ENCODE measurements at regions not wholly inside any gene's neighbourhood (a gene's known extent, or its start where the extent isn't known, plus 50 kb on each side); places are given as distances from the start of the nearest gene placed in this dataset.

- Mint-ChIP-seq H3K27me3 (no peaks in the 10 kb centered on the region), H3K9me3 (peaks cover 9 to 10% of the 10 kb centered on the region in 2 donors), H3K4me3 (no peak overlapping the region), H3K4me1 (ENCODE audit: low read depth in 2 of 2) (no peaks in the 10 kb centered on the region), H3K27ac (no peak overlapping the region), H3K36me3 (ENCODE audit: insufficient read depth) (no peaks in the 10 kb centered on the region)
- no peak for ATAC-seq (replicated peaks)
- no peak for DNase-seq
Measured at GRCh38 chr9:16119261-16120230, 566.7 kb downstream of the CCDC171 start.

- ATAC-seq (replicated peaks) (no peak), DNase-seq (no peak)
- no peak overlapping the region for H3K4me3 Mint-ChIP-seq
- no peaks in the 10 kb centered on the region for H3K4me1 Mint-ChIP-seq (ENCODE audit: low read depth in 2 of 2)
- no peaks in the 10 kb centered on the region for H3K27me3 Mint-ChIP-seq
- H3K9me3 Mint-ChIP-seq, result peaks cover 10 to 13% of the 10 kb centered on the region in 2 donors
- no peak overlapping the region for H3K27ac Mint-ChIP-seq
- no peaks in the 10 kb centered on the region for H3K36me3 Mint-ChIP-seq (ENCODE audit: insufficient read depth)
Measured at GRCh38 chr9:16120231-16120641, 567.4 kb downstream of the CCDC171 start.

GRCh38 chr9:16120727-16121126 is 567.9 kb downstream of the CCDC171 start:
- H3K27ac Mint-ChIP-seq, result no peak overlapping the region
- H3K36me3 Mint-ChIP-seq (ENCODE audit: insufficient read depth), result no peaks in the 10 kb centered on the region
- H3K4me1 Mint-ChIP-seq (ENCODE audit: low read depth in 2 of 2), result no peaks in the 10 kb centered on the region
- ATAC-seq (replicated peaks) (no peak), DNase-seq (no peak)
- H3K27me3 Mint-ChIP-seq, result no peaks in the 10 kb centered on the region
- H3K9me3 Mint-ChIP-seq, result peaks cover 11 to 17% of the 10 kb centered on the region in 2 donors
- H3K4me3 Mint-ChIP-seq, result no peak overlapping the region

- H3K27ac Mint-ChIP-seq, result no peak overlapping the region
- H3K4me3 Mint-ChIP-seq, result no peak overlapping the region
- ATAC-seq (replicated peaks) (no peak), DNase-seq (no peak)
- no peaks in the 10 kb centered on the region for H3K4me1 Mint-ChIP-seq (ENCODE audit: low read depth in 2 of 2)
- no peaks in the 10 kb centered on the region for H3K27me3 Mint-ChIP-seq
- H3K36me3 Mint-ChIP-seq (ENCODE audit: insufficient read depth), result no peaks in the 10 kb centered on the region
- peaks cover 11 to 17% of the 10 kb centered on the region in 2 donors for H3K9me3 Mint-ChIP-seq
Measured at GRCh38 chr9:16121168-16121567, 568.3 kb downstream of the CCDC171 start.

- peaks cover 11 to 17% of the 10 kb centered on the region in 2 donors for H3K9me3 Mint-ChIP-seq
- no peak overlapping the region for H3K27ac Mint-ChIP-seq
- DNase-seq, result no peak
- H3K4me1 Mint-ChIP-seq (ENCODE audit: low read depth in 2 of 2), result no peaks in the 10 kb centered on the region
- no peak for ATAC-seq (replicated peaks)
- no peaks in the 10 kb centered on the region for H3K36me3 Mint-ChIP-seq (ENCODE audit: insufficient read depth)
- no peak overlapping the region for H3K4me3 Mint-ChIP-seq
- no peaks in the 10 kb centered on the region for H3K27me3 Mint-ChIP-seq
Measured at GRCh38 chr9:16121601-16122286, 568.9 kb downstream of the CCDC171 start.

- DNase-seq (no peak), ATAC-seq (replicated peaks) (no peak)
- peaks cover 7 to 25% of the 10 kb centered on the region in 2 donors for H3K9me3 Mint-ChIP-seq
- H3K4me1 Mint-ChIP-seq (ENCODE audit: low read depth in 2 of 2), result no peaks in the 10 kb centered on the region
- H3K36me3 Mint-ChIP-seq (ENCODE audit: insufficient read depth), result no peaks in the 10 kb centered on the region
- H3K27ac Mint-ChIP-seq, result no peak overlapping the region
- no peaks in the 10 kb centered on the region for H3K27me3 Mint-ChIP-seq
- no peak overlapping the region for H3K4me3 Mint-ChIP-seq
Measured at GRCh38 chr9:16125629-16126028, 572.8 kb downstream of the CCDC171 start.

- peaks cover 7 to 27% of the 10 kb centered on the region in 2 donors for H3K9me3 Mint-ChIP-seq
- DNase-seq, result no peak
- no peaks in the 10 kb centered on the region for H3K27me3 Mint-ChIP-seq
- H3K36me3 Mint-ChIP-seq (ENCODE audit: insufficient read depth), result no peaks in the 10 kb centered on the region
- ATAC-seq (replicated peaks), result no peak
- H3K4me3 Mint-ChIP-seq, result no peak overlapping the region
- H3K4me1 Mint-ChIP-seq (ENCODE audit: low read depth in 2 of 2), result no peaks in the 10 kb centered on the region
- H3K27ac Mint-ChIP-seq, result no peak overlapping the region
Measured at GRCh38 chr9:16126042-16126441, 573.2 kb downstream of the CCDC171 start.

- Mint-ChIP-seq H3K27ac (no peak overlapping the region), H3K27me3 (no peaks in the 10 kb centered on the region), H3K4me1 (ENCODE audit: low read depth in 2 of 2) (no peaks in the 10 kb centered on the region), H3K4me3 (no peak overlapping the region), H3K9me3 (peaks cover 9 to 36% of the 10 kb centered on the region in 2 donors), H3K36me3 (ENCODE audit: insufficient read depth) (no peaks in the 10 kb centered on the region)
- ATAC-seq (replicated peaks), result no peak
- no peak for DNase-seq
Measured at GRCh38 chr9:16128003-16128402, 575.2 kb downstream of the CCDC171 start.

- H3K4me3 Mint-ChIP-seq, result no peak overlapping the region
- H3K36me3 Mint-ChIP-seq (ENCODE audit: insufficient read depth), result peaks cover 4% of the 10 kb centered on the region
- DNase-seq (no peak), ATAC-seq (replicated peaks) (no peak)
- H3K27me3 Mint-ChIP-seq, result no peaks in the 10 kb centered on the region
- H3K27ac Mint-ChIP-seq, result no peak overlapping the region
- peaks cover 10 to 39% of the 10 kb centered on the region in 2 donors for H3K9me3 Mint-ChIP-seq
- H3K4me1 Mint-ChIP-seq (ENCODE audit: low read depth in 2 of 2), result no peaks in the 10 kb centered on the region
Measured at GRCh38 chr9:16131264-16131663, 578.4 kb downstream of the CCDC171 start.

GRCh38 chr9:16132513-16132912 is 579.7 kb downstream of the CCDC171 start:
- DNase-seq (no peak), ATAC-seq (replicated peaks) (no peak)
- no peaks in the 10 kb centered on the region for H3K4me1 Mint-ChIP-seq (ENCODE audit: low read depth in 2 of 2)
- no peak overlapping the region for H3K4me3 Mint-ChIP-seq
- no peak overlapping the region for H3K27ac Mint-ChIP-seq
- peaks cover 4% of the 10 kb centered on the region for H3K36me3 Mint-ChIP-seq (ENCODE audit: insufficient read depth)
- no peaks in the 10 kb centered on the region for H3K27me3 Mint-ChIP-seq
- peaks cover 10 to 39% of the 10 kb centered on the region in 2 donors for H3K9me3 Mint-ChIP-seq

- Mint-ChIP-seq H3K4me3 (no peak overlapping the region), H3K4me1 (ENCODE audit: low read depth in 2 of 2) (no peaks in the 10 kb centered on the region), H3K27ac (no peak overlapping the region), H3K27me3 (no peaks in the 10 kb centered on the region), H3K9me3 (peaks cover 10 to 38% of the 10 kb centered on the region in 2 donors), H3K36me3 (ENCODE audit: insufficient read depth) (peaks cover 4% of the 10 kb centered on the region)
- DNase-seq (no peak), ATAC-seq (replicated peaks) (no peak)
Measured at GRCh38 chr9:16133032-16133431, 580.2 kb downstream of the CCDC171 start.

- no peak overlapping the region for H3K4me3 Mint-ChIP-seq
- H3K9me3 Mint-ChIP-seq, result peaks cover 10 to 31% of the 10 kb centered on the region in 2 donors
- DNase-seq (no peak), ATAC-seq (replicated peaks) (no peak)
- no peaks in the 10 kb centered on the region for H3K4me1 Mint-ChIP-seq (ENCODE audit: low read depth in 2 of 2)
- peaks cover 4% of the 10 kb centered on the region for H3K36me3 Mint-ChIP-seq (ENCODE audit: insufficient read depth)
- H3K27ac Mint-ChIP-seq, result no peak overlapping the region
- H3K27me3 Mint-ChIP-seq, result no peaks in the 10 kb centered on the region
Measured at GRCh38 chr9:16133556-16134227, 580.8 kb downstream of the CCDC171 start.

GRCh38 chr9:16134351-16134750 is 581.5 kb downstream of the CCDC171 start:
- no peak for ATAC-seq (replicated peaks)
- H3K9me3 Mint-ChIP-seq, result peaks cover 9 to 27% of the 10 kb centered on the region in 2 donors
- H3K27me3 Mint-ChIP-seq, result no peaks in the 10 kb centered on the region
- peaks cover 4% of the 10 kb centered on the region for H3K36me3 Mint-ChIP-seq (ENCODE audit: insufficient read depth)
- no peaks in the 10 kb centered on the region for H3K4me1 Mint-ChIP-seq (ENCODE audit: low read depth in 2 of 2)
- H3K27ac Mint-ChIP-seq, result no peak overlapping the region
- no peak for DNase-seq
- H3K4me3 Mint-ChIP-seq, result no peak overlapping the region
